Activated CD8-positive, alpha-beta T cell treated with anti-CD3 and anti-CD28 coated beads, Interleukin-2, amount 10 ng/mL, durations not matched to agents 7 days and 5 days (primary cell): ENCODE measurements at regions not wholly inside any gene's neighbourhood (a gene's known extent, or its start where the extent isn't known, plus 50 kb on each side); places are given as distances from the start of the nearest gene placed in this dataset.

Experiments
- ATAC-seq: fragments of 150-1000 bp; cut with Tn5 transposase; one replicate; pipeline ENCODE4 v1.10.0; 2021; ENCODE audit warnings: moderate library complexity
- CTCF ChIA-PET: fragments of 350-600 bp; sonication (Branson Sonifier 250); formaldehyde crosslinking; loops from one replicate; lab custom pipeline; 2021; ENCODE audit warnings: antibody characterized with exemption; lab: Charles Lee
- POLR2A ChIA-PET: fragments of 350-600 bp; sonication (Branson Sonifier 250); formaldehyde crosslinking; loops from one replicate; lab custom pipeline; 2021; ENCODE audit warnings: antibody characterized with exemption; lab: Charles Lee
- DNase-seq: peaks from one replicate; pipeline ENCODE4 v3.0.0-alpha.2; 2020
- H3K27ac Mint-ChIP-seq: one replicate; pipeline ENCODE4 v1.8.0; 2021; ENCODE audit warnings: mild to moderate bottlenecking, mixed read lengths
- H3K27me3 Mint-ChIP-seq: one replicate; pipeline ENCODE4 v1.8.0; 2021; ENCODE audit warnings: low read depth, mixed read lengths
- H3K36me3 Mint-ChIP-seq: one replicate; pipeline ENCODE4 v1.8.0; 2021; ENCODE audit warnings: low read depth, mixed read lengths
- H3K4me1 Mint-ChIP-seq: one replicate; pipeline ENCODE4 v1.8.0; 2021; ENCODE audit warnings: low read depth, mixed read lengths
- H3K4me3 Mint-ChIP-seq: one replicate; pipeline ENCODE4 v1.8.0; 2021; ENCODE audit warnings: mild to moderate bottlenecking, mixed read lengths
- H3K9me3 Mint-ChIP-seq: one replicate; pipeline ENCODE4 v1.8.0; 2022; ENCODE audit warnings: mixed read lengths; ENCODE audit not compliant: insufficient read depth

DNA sequence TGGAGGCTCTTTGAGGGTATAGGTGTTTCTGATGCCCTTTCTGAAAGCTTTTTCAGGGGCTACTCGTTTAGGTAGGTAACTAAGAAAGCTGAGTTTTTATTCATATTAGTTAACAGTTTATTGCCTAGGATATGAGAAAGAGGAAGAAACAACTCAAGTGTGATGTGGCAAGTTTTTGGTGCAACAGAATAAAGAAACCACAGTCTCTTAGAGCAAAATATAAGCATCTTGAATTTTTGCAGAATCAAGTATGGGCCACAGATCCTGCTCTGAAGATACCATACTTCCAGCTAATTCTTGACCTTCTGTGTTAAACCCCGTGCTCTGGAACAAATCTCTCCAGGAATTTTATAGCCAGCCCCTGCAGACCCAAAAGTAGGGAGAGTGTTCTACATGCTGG lies 147.7 kb upstream of the SLC1A4 start:
- H3K9me3 Mint-ChIP-seq = no peaks in the 10 kb centered on the region
- H3K36me3 Mint-ChIP-seq = no peaks in the 10 kb centered on the region
- POLR2A ChIA-PET = no interaction called here
- H3K4me1 Mint-ChIP-seq = peaks cover 23% of the 10 kb centered on the region
- H3K27me3 Mint-ChIP-seq = no peaks in the 10 kb centered on the region
- no peak overlapping the region for H3K27ac Mint-ChIP-seq
- ATAC-seq = no peak
- H3K4me3 Mint-ChIP-seq = no peak overlapping the region
- no peak for DNase-seq
- CTCF ChIA-PET = interaction anchor here (0.9 to 3.4 kb wide), 7 partner anchors 10 to 254 kb away, joined by 3 to 28 read pairs (median 3); no protein-coding TSS in a partner anchor

DNA sequence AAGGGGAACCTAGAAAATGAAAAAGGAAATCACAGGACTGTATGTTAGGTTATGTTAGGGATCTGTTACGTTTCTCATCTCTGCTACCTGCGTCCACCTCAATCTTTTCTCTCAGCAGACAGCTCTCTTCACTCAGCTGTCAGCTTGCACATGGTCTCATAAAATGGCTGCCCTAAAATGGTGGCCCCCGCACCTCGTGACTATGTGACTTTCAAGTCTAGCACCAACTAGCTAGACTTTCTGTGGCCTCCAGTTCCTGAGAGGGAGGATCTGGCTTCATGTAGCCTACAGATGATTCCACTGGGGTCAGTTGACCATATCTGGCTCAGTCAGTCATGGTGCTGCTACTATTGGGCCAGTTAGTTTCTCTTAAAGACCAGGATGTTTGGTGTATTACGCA lies 147.2 kb upstream of the SLC1A4 start:
- ATAC-seq (no peak), DNase-seq (no peak)
- no peaks in the 10 kb centered on the region for H3K9me3 Mint-ChIP-seq
- CTCF ChIA-PET = interaction anchor here (0.9 to 3.4 kb wide), 6 partner anchors 10 to 255 kb away, joined by 3 to 28 read pairs (median 3); no protein-coding TSS in a partner anchor
- H3K27ac Mint-ChIP-seq = no peak overlapping the region
- H3K4me3 Mint-ChIP-seq = no peak overlapping the region
- no peaks in the 10 kb centered on the region for H3K27me3 Mint-ChIP-seq
- H3K4me1 Mint-ChIP-seq = peaks cover 23% of the 10 kb centered on the region
- POLR2A ChIA-PET = interaction anchor here (1.0 kb wide), 1 partner anchor 15 kb away, joined by 6 read pairs; no protein-coding TSS in a partner anchor
- H3K36me3 Mint-ChIP-seq = no peaks in the 10 kb centered on the region

DNA sequence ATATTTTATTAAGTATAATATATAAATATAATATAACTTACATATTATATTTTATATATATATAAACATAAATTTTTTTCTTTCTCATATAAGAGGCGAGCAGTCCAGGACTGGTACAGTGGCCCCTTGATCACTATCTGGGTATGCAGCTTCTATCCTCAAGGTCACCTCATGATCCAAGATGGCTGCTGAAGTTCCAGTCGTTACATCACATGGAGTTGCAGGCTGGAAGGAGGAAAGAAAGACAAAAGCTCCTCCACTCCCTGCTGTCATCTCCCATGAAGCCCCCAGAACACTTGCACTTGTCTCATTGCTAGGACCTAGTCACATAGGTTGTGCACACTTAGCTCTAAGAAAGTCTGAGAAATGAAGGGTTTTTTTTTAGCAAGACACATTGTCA lies 145.1 kb upstream of the SLC1A4 start:
- Mint-ChIP-seq H3K4me1 (peaks cover 20% of the 10 kb centered on the region), H3K36me3 (no peaks in the 10 kb centered on the region), H3K4me3 (no peak overlapping the region), H3K27me3 (no peaks in the 10 kb centered on the region), H3K27ac (no peak overlapping the region), H3K9me3 (no peaks in the 10 kb centered on the region)
- POLR2A ChIA-PET = no interaction called here
- ATAC-seq = no peak
- DNase-seq = no peak
- CTCF ChIA-PET = interaction anchor here (1.1 kb wide), 1 partner anchor 12 kb away, joined by 4 read pairs; no protein-coding TSS in a partner anchor

DNA sequence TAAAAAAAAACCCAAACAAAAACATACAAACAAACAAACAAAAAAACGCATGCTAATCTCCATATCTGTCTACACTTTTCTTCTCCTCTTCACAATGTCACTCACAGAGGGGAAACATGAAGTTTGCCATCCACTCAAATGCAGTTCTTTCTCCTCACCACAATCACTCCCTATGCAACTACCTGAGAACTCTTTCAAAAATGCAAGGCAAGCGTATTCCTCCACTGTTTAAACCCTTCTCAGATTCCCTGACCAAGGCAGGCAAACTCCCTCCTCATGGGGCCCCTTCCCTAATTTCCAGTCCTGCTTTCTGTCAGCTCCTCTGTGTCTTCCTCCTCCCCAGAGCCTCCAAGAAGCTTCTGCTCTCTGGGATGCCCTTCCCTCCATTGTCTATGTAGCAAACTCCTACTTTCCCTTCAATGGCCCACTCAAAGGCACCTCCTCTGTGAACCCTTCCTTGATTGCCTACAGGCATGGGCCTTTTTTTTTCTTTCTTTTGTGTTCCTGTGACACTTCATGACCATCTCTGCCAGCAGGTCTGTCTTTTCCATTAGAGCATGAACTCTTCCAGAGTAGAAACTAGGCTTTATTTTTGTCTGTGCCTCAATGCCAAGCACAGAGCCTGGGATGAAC lies 143.8 kb upstream of the SLC1A4 start:
- DNase-seq (no peak), ATAC-seq (no peak)
- Mint-ChIP-seq H3K9me3 (no peaks in the 10 kb centered on the region), H3K4me1 (peaks cover 13% of the 10 kb centered on the region), H3K27me3 (no peaks in the 10 kb centered on the region), H3K36me3 (no peaks in the 10 kb centered on the region), H3K4me3 (no peak overlapping the region), H3K27ac (no peak overlapping the region)
- ChIA-PET CTCF (no interaction called here), POLR2A (no interaction called here)

DNA sequence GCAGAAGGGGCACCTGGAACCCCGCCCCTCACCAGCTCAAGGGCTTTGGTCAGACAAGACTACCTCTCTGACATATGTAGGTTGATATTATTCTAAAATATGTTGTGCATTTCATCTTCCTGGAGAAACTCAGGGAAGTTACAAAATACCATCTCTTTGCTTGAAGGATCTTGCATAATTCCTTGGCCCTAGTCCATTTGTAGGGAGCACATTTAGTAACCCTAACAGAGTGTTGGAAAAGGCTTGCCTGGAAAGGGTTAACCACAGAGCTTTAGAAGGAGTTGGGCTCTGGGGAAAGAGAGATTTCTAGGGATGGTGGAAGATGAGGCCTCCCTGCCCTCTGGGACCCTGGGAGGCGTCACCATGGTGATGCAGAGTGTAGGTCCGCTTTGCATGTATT lies 143.0 kb upstream of the SLC1A4 start:
- no peak overlapping the region for H3K27ac Mint-ChIP-seq
- CTCF ChIA-PET = no interaction called here
- POLR2A ChIA-PET = no interaction called here
- peaks cover 13% of the 10 kb centered on the region for H3K4me1 Mint-ChIP-seq
- no peaks in the 10 kb centered on the region for H3K36me3 Mint-ChIP-seq
- H3K4me3 Mint-ChIP-seq = no peak overlapping the region
- no peaks in the 10 kb centered on the region for H3K27me3 Mint-ChIP-seq
- DNase-seq (no peak), ATAC-seq (no peak)
- no peaks in the 10 kb centered on the region for H3K9me3 Mint-ChIP-seq

DNA sequence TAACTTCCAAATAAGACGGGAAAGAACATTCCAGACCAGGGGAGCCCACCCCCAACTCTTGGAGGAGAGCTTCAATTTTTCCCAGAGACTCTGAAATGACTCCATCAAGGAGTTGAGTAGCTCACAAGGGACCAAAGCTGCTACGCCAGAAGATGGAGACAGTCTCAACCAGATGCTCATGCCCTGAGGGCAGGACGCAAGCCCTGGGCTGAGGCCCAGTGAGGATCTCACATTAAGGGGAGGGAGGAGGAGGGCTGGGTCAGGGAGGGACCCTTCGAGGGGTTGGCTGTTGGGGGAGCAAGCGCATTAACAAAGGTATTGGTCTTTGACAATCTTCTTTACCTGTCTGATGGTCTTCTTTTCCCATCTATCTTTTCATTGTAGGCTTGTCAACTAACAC lies 141.3 kb upstream of the SLC1A4 start:
- CTCF ChIA-PET = interaction anchor here (0.9 to 1.7 kb wide), 5 partner anchors 15 to 238 kb away, joined by 3 to 9 read pairs (median 3); no protein-coding TSS in a partner anchor
- peaks cover 5% of the 10 kb centered on the region for H3K4me1 Mint-ChIP-seq
- no peaks in the 10 kb centered on the region for H3K36me3 Mint-ChIP-seq
- no peak for ATAC-seq
- H3K27me3 Mint-ChIP-seq = no peaks in the 10 kb centered on the region
- POLR2A ChIA-PET = interaction anchor here (0.7 kb wide), 1 partner anchor 11 kb away, joined by 3 read pairs; no protein-coding TSS in a partner anchor
- H3K4me3 Mint-ChIP-seq = no peak overlapping the region
- H3K27ac Mint-ChIP-seq = no peak overlapping the region
- no peak for DNase-seq
- no peaks in the 10 kb centered on the region for H3K9me3 Mint-ChIP-seq

DNA sequence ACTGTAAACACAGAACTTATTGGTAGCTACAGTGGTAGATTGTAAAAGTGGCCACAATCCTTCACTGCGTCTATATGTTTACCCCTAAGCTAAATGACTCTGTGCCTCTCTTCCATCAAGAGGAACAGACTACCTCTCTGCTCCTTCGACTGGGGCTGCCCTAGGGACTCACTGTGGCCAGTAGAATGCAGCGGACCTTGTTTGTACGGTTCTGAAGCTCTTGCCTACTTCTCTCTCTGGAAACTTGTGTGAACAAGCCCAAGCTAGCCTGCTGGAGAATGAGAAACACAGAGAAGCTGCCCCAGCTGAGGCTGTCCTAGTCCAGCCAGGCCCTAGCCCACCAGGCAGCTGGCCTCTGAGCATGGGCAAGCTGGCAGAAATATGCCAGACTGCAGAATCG lies 140.8 kb upstream of the SLC1A4 start:
- ATAC-seq (no peak), DNase-seq (no peak)
- Mint-ChIP-seq H3K36me3 (no peaks in the 10 kb centered on the region), H3K27me3 (no peaks in the 10 kb centered on the region), H3K4me1 (peaks cover 7% of the 10 kb centered on the region), H3K27ac (no peak overlapping the region), H3K4me3 (no peak overlapping the region), H3K9me3 (no peaks in the 10 kb centered on the region)
- ChIA-PET CTCF (interaction anchor here (0.9 to 1.7 kb wide), 5 partner anchors 15 to 239 kb away, joined by 3 to 9 read pairs (median 3); no protein-coding TSS in a partner anchor), POLR2A (interaction anchor here (0.7 kb wide), 1 partner anchor 10 kb away, joined by 3 read pairs; no protein-coding TSS in a partner anchor)

DNA sequence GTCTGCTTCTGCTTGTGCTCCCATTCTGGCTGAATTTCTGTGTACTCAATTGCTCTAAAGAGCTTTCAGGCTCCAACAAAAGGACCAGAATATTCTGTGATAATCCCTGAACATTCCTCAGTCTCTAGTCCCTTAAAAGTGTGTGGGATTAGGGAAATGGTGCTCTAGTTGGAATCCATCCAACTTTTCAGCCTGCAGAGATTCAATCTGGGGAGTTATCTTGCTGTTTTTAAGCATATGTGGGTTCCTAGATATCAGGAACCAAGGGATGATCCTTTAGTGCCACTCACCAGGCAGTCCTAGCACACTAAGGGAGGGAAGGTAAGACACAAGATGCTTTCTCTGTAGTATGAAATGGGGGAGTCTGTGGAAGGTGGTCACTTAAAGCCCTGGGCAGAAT lies 140.3 kb upstream of the SLC1A4 start:
- ChIA-PET CTCF (interaction anchor here (0.6 to 1.7 kb wide), 6 partner anchors 9 to 204 kb away, joined by 3 to 9 read pairs (median 3); no protein-coding TSS in a partner anchor), POLR2A (interaction anchor here (0.5 kb wide), 1 partner anchor 16 kb away, joined by 3 read pairs; no protein-coding TSS in a partner anchor)

DNA sequence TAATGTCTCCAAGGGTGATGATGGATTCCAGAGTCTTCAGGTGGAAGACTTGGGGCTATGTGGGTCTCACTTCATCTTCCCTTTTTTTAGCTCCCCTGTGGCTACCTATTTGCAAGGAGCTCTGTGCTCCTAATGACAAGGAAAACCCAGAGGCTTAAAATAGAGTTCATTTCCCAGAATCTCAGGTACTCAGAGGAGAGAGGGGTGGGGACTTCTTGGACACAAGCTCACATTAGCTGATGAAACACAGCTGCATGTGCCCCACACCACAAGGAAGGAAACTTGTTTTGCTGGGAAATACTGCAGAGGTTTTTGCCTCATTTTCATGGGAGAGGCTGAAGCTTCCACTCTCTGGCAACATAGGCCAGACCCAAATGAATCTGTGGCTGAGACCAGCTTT lies 138.6 kb upstream of the SLC1A4 start:
- Mint-ChIP-seq H3K4me3 (no peak overlapping the region), H3K4me1 (peaks cover 20% of the 10 kb centered on the region), H3K9me3 (no peaks in the 10 kb centered on the region), H3K27ac (no peak overlapping the region), H3K36me3 (no peaks in the 10 kb centered on the region), H3K27me3 (no peaks in the 10 kb centered on the region)
- POLR2A ChIA-PET = no interaction called here
- CTCF ChIA-PET = interaction anchor here (0.6 to 2.9 kb wide), 5 partner anchors 11 to 696 kb away, joined by 3 to 9 read pairs (median 3); no protein-coding TSS in a partner anchor
- no peak for ATAC-seq
- DNase-seq = no peak

More for the DNA sequence above, 140.3 kb upstream of the SLC1A4 start:
- ATAC-seq (no peak), DNase-seq (no peak)
- no peak overlapping the region for H3K27ac Mint-ChIP-seq
- peaks cover 10% of the 10 kb centered on the region for H3K4me1 Mint-ChIP-seq
- no peaks in the 10 kb centered on the region for H3K36me3 Mint-ChIP-seq
- H3K27me3 Mint-ChIP-seq = no peaks in the 10 kb centered on the region
- no peaks in the 10 kb centered on the region for H3K9me3 Mint-ChIP-seq
- no peak overlapping the region for H3K4me3 Mint-ChIP-seq

DNA sequence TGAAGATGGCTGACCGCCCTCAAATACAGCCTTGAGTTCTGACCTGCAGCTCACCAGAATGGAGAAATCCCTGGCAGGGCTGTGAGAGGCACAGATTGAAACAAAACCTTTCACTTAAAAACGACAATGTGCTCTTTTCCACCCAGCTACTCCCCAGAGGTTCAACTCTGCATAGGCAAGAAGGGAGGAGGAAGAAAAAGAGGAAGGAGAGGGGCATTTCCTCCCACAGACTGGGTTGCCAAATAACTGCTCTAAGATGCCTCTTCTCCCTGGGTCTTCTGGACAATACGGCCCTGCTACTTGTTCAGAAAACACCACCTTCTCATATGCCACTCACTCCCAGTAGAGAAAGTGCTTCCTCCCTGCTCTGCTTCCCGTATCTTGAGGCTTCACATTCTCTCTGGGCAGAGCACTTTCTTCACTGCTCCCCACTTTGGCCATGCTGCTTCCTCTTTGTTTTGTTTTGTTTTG lies 136.4 kb upstream of the SLC1A4 start:
- Mint-ChIP-seq H3K27ac (peak overlapping the region; percentile 4), H3K4me1 (peaks cover 20% of the 10 kb centered on the region), H3K27me3 (no peaks in the 10 kb centered on the region), H3K4me3 (no peak overlapping the region), H3K9me3 (no peaks in the 10 kb centered on the region), H3K36me3 (no peaks in the 10 kb centered on the region)
- ATAC-seq (no peak), DNase-seq (no peak)
- POLR2A ChIA-PET = no interaction called here
- CTCF ChIA-PET = interaction anchor here (0.8 to 2.9 kb wide), 3 partner anchors 11 to 206 kb away, joined by 3 to 9 read pairs (median 3); no protein-coding TSS in a partner anchor

DNA sequence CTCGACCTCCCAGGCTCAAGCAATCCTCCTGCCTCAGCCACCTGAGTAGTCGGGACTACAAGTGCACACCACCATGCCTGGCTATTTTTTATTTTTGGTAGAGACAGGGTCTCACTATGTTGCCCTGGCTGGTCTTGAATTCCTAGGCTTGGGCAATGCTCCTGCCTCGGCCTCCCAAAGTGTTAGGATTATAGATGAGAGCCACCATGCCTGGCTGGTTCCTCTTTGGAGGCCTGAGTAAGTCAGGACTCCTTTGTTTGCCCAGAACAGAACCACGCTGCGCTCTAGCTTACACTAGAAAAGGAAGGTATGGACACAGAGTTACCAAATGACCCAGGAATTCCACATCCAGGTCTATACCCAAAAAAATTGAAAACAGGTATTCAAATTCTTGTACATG lies 135.9 kb upstream of the SLC1A4 start:
- ChIA-PET CTCF (no interaction called here), POLR2A (no interaction called here)
- H3K27ac Mint-ChIP-seq = peak overlapping the region; percentile 4
- H3K9me3 Mint-ChIP-seq = no peaks in the 10 kb centered on the region
- H3K27me3 Mint-ChIP-seq = no peaks in the 10 kb centered on the region
- ATAC-seq (no peak), DNase-seq (no peak)
- H3K4me1 Mint-ChIP-seq = peaks cover 20% of the 10 kb centered on the region
- no peaks in the 10 kb centered on the region for H3K36me3 Mint-ChIP-seq
- no peak overlapping the region for H3K4me3 Mint-ChIP-seq

DNA sequence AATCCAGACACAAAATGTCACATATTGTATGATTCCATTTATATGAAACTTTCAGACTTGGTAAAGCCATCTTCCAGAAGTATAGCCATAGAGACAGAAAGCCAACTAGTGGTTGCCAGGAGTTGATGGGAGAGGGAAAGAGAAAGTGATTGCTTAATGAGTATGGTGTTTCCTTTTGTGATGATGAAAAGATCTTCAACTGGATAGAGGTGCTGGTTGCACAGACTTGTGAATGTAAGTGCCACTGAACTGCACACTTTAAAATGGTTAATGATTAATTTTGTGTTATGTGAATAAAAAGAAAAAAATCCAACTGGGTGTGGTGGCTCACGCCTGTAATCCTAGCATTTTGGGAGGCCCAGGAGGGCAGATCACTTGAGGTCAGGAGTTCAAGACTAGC lies 135.3 kb upstream of the SLC1A4 start:
- Mint-ChIP-seq H3K27ac (no peak overlapping the region), H3K4me3 (no peak overlapping the region), H3K4me1 (peaks cover 20% of the 10 kb centered on the region), H3K27me3 (no peaks in the 10 kb centered on the region), H3K36me3 (no peaks in the 10 kb centered on the region), H3K9me3 (no peaks in the 10 kb centered on the region)
- no peak for ATAC-seq
- ChIA-PET CTCF (no interaction called here), POLR2A (no interaction called here)
- DNase-seq = no peak
